Duodenal mucosa (tissue), 2 donors: ENCODE measurements at regions not wholly inside any gene's neighbourhood (a gene's known extent, or its start where the extent isn't known, plus 50 kb on each side); places are given as distances from the start of the nearest gene placed in this dataset.

Experiments
- H3K27ac ChIP-seq: one replicate; pipeline ENCODE4 v1.7.0; 2013; ENCODE audit warnings: low read depth, low read length
- H3K27me3 ChIP-seq, 2 donors: one replicate each; pipeline ENCODE4 v1.7.0; 2013; ENCODE audit warnings: low read length in 2 of 2, control low read depth in 1 of 2; ENCODE audit not compliant: insufficient read depth in 2 of 2, control insufficient read depth in 1 of 2
- H3K36me3 ChIP-seq, 2 donors: one replicate each; pipeline ENCODE4 v1.7.0; 2013; ENCODE audit warnings: low read length in 2 of 2, control low read depth in 1 of 2; ENCODE audit not compliant: insufficient read depth in 2 of 2, control insufficient read depth in 1 of 2
- H3K4me1 ChIP-seq, 2 donors: one replicate each; pipeline ENCODE4 v1.7.0; 2013; ENCODE audit warnings: low read length in 2 of 2, control low read depth in 1 of 2; ENCODE audit not compliant: insufficient read depth in 2 of 2, control insufficient read depth in 1 of 2
- H3K4me3 ChIP-seq, 2 donors: one replicate each; pipeline ENCODE4 v1.7.0; 2013; ENCODE audit warnings: low read length in 2 of 2, low read depth in 1 of 2
- H3K9ac ChIP-seq, 2 donors: one replicate each; pipeline ENCODE4 v1.7.0; 2013; ENCODE audit warnings: low read length in 2 of 2, low read depth in 1 of 2
- H3K9me3 ChIP-seq, 2 donors: one replicate each; pipeline ENCODE4 v1.7.0; 2013; ENCODE audit warnings: low read length in 2 of 2, control low read depth in 1 of 2; ENCODE audit not compliant: control insufficient read depth in 1 of 2

GRCh38 chr7:81534446-81534845 is 235.4 kb downstream of the HGF start:
- H3K4me3 ChIP-seq: no peak overlapping the region
- no peaks in the 10 kb centered on the region for H3K36me3 ChIP-seq
- H3K9me3 ChIP-seq: no peaks in the 10 kb centered on the region
- no peaks in the 10 kb centered on the region for H3K27me3 ChIP-seq
- H3K4me1 ChIP-seq: no peaks in the 10 kb centered on the region
- H3K27ac ChIP-seq: no peak overlapping the region
- H3K9ac ChIP-seq: no peak overlapping the region

GRCh38 chr7:81533931-81534330 is 235.9 kb downstream of the HGF start:
- H3K4me3 ChIP-seq: no peak overlapping the region
- H3K9ac ChIP-seq: no peak overlapping the region
- H3K9me3 ChIP-seq: no peaks in the 10 kb centered on the region

GRCh38 chr7:81533426-81533825 is 236.4 kb downstream of the HGF start:
- H3K27me3 ChIP-seq: no peaks in the 10 kb centered on the region
- no peak overlapping the region for H3K4me3 ChIP-seq
- no peaks in the 10 kb centered on the region for H3K9me3 ChIP-seq
- no peak overlapping the region for H3K9ac ChIP-seq
- no peak overlapping the region for H3K27ac ChIP-seq
- no peaks in the 10 kb centered on the region for H3K36me3 ChIP-seq
- H3K4me1 ChIP-seq: no peaks in the 10 kb centered on the region

More at GRCh38 chr7:81533931-81534330, 235.9 kb downstream of the HGF start:
- H3K27me3 ChIP-seq: no peaks in the 10 kb centered on the region
- H3K36me3 ChIP-seq: no peaks in the 10 kb centered on the region
- H3K4me1 ChIP-seq: no peaks in the 10 kb centered on the region
- no peak overlapping the region for H3K27ac ChIP-seq

- Histone ChIP-seq H3K4me3 (no peak overlapping the region), H3K4me1 (no peaks in the 10 kb centered on the region), H3K27me3 (no peaks in the 10 kb centered on the region), H3K36me3 (no peaks in the 10 kb centered on the region), H3K9ac (no peak overlapping the region), H3K27ac (no peak overlapping the region), H3K9me3 (no peaks in the 10 kb centered on the region)
These were observed 240.1 kb downstream of the HGF start for GRCh38 chr7:81529785-81530184.

- Histone ChIP-seq H3K9me3 (no peaks in the 10 kb centered on the region), H3K27me3 (no peaks in the 10 kb centered on the region), H3K27ac (no peak overlapping the region), H3K36me3 (no peaks in the 10 kb centered on the region), H3K4me1 (no peaks in the 10 kb centered on the region), H3K9ac (no peak overlapping the region), H3K4me3 (no peak overlapping the region)
These were observed 242.2 kb downstream of the HGF start for GRCh38 chr7:81527651-81528050.

- H3K4me3 ChIP-seq: no peak overlapping the region
- H3K4me1 ChIP-seq: no peaks in the 10 kb centered on the region
- H3K27me3 ChIP-seq: no peaks in the 10 kb centered on the region
- H3K9me3 ChIP-seq: no peaks in the 10 kb centered on the region
- H3K9ac ChIP-seq: no peak overlapping the region
- H3K36me3 ChIP-seq: no peaks in the 10 kb centered on the region
- H3K27ac ChIP-seq: no peak overlapping the region
These were observed 242.9 kb downstream of the HGF start for GRCh38 chr7:81526971-81527370.

GRCh38 chr7:81525841-81526240 is 244.0 kb downstream of the HGF start:
- no peaks in the 10 kb centered on the region for H3K36me3 ChIP-seq

GRCh38 chr7:81519886-81520285 is 250.0 kb downstream of the HGF start:
- H3K4me1 ChIP-seq: no peaks in the 10 kb centered on the region
- no peak overlapping the region for H3K4me3 ChIP-seq
- H3K27ac ChIP-seq: no peak overlapping the region
- H3K9ac ChIP-seq: no peak overlapping the region
- H3K27me3 ChIP-seq: no peaks in the 10 kb centered on the region
- H3K36me3 ChIP-seq: no peaks in the 10 kb centered on the region
- H3K9me3 ChIP-seq: no peaks in the 10 kb centered on the region

More at GRCh38 chr7:81525841-81526240, 244.0 kb downstream of the HGF start:
- Histone ChIP-seq H3K4me1 (no peaks in the 10 kb centered on the region), H3K4me3 (no peak overlapping the region), H3K9ac (no peak overlapping the region), H3K9me3 (no peaks in the 10 kb centered on the region), H3K27me3 (no peaks in the 10 kb centered on the region), H3K27ac (no peak overlapping the region)

- no peaks in the 10 kb centered on the region for H3K27me3 ChIP-seq
- H3K9me3 ChIP-seq: no peaks in the 10 kb centered on the region
- no peak overlapping the region for H3K9ac ChIP-seq
- no peaks in the 10 kb centered on the region for H3K4me1 ChIP-seq
- H3K36me3 ChIP-seq: no peaks in the 10 kb centered on the region
- no peak overlapping the region for H3K27ac ChIP-seq
- no peak overlapping the region for H3K4me3 ChIP-seq
These were observed 252.9 kb downstream of the HGF start for GRCh38 chr7:81516898-81517297.

- no peaks in the 10 kb centered on the region for H3K36me3 ChIP-seq
- H3K27ac ChIP-seq: no peak overlapping the region
- no peaks in the 10 kb centered on the region for H3K27me3 ChIP-seq
- no peak overlapping the region for H3K9ac ChIP-seq
- no peak overlapping the region for H3K4me3 ChIP-seq
- no peaks in the 10 kb centered on the region for H3K9me3 ChIP-seq
- H3K4me1 ChIP-seq: no peaks in the 10 kb centered on the region
These were observed 254.8 kb downstream of the HGF start for GRCh38 chr7:81515009-81515408.

- no peaks in the 10 kb centered on the region for H3K36me3 ChIP-seq
- H3K4me1 ChIP-seq: no peaks in the 10 kb centered on the region
- H3K9me3 ChIP-seq: no peaks in the 10 kb centered on the region
- no peak overlapping the region for H3K27ac ChIP-seq
- no peak overlapping the region for H3K9ac ChIP-seq
- H3K27me3 ChIP-seq: no peaks in the 10 kb centered on the region
- H3K4me3 ChIP-seq: no peak overlapping the region
These were observed 255.3 kb downstream of the HGF start for GRCh38 chr7:81514546-81514945.
